ENCODE measurements at regions not wholly inside any gene's neighbourhood (a gene's known extent, or its start where the extent isn't known, plus 50 kb on each side); places are given as distances from the start of the nearest gene placed in this dataset.

DNA sequence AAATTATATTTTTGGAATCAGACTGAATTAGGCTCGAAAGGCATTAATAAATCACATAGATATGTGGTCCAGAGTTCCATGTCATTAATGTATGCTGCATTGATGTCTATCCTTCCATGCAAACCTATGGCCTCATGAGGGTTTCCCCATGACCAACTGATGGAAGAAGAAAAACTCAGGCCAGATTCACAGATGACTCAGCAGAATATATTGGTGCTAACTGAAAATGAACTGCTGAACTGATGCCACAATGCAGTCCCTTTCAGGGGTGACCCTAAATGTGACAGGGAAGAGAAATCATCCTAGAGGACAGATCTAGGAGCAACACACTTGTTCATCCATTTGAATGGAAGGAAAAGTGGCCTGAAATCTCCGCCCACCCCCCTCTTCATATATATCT lies 110.5 kb upstream of the KCND3 start:
- POLR2A ChIA-PET, result no interaction called here
- WGBS (ENCODE audit: insufficient coverage), result no CpG with 5 or more reads among the region's 2 CpGs

DNA sequence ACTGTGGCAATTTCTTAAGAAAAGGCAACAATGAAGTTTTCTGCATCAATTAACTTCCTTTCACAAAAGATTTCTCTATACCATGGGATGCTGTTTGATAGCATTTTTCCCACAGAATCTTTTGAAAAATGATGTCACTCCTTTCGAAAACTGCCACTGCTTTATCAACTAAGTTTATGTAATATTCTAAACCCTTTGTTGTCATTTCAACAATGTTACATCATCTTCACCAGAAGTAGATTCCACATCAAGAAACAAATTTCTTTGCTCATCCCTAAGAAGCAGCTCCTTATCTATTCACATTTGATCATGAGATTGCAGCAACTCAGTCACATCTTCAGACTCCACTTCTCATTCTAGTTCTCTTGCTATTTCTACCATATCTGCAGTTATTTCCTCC lies 116.1 kb upstream of the KCND3 start:
- Histone ChIP-seq H3K4me1 (ENCODE audit: control insufficient read depth in 2 of 2, insufficient read depth in 2 of 2, low read length in 2 of 2) (no peaks in the 10 kb centered on the region), H3K79me2 (ENCODE audit: control insufficient read depth, insufficient read depth, low read length) (no peaks in the 10 kb centered on the region), H3K4me3 (ENCODE audit: control extremely low read depth in 1 of 5, extremely low read depth in 1 of 5, insufficient read depth in 1 of 5, low read depth in 2 of 5, low read length in 4 of 5) (no peak overlapping the region), H3K4me2 (replicated peaks; ENCODE audit: low read depth, low read length, poor library complexity, severe bottlenecking) (no peak overlapping the region), H3K27ac (ENCODE audit: low read length in 2 of 2) (no peak overlapping the region), H3K27me3 (replicated peaks in 1 of 4; ENCODE audit: control extremely low read depth in 1 of 4, control insufficient read depth in 3 of 4, insufficient read depth in 4 of 4, low read length in 3 of 4) (peaks cover 0 to 5% (median 0%) of the 10 kb centered on the region in 4 experiments), H3K9ac (ENCODE audit: low read length) (no peak overlapping the region), H3K36me3 (replicated peaks in 1 of 2; ENCODE audit: control extremely low read depth in 1 of 2, control insufficient read depth in 1 of 2, extremely low read depth in 1 of 2, insufficient read depth in 2 of 2, low read length in 1 of 2) (no peaks in the 10 kb centered on the region), H3K9me3 (ENCODE audit: control extremely low read depth in 1 of 3, control insufficient read depth in 2 of 3, insufficient read depth in 1 of 3, low read length in 2 of 3) (no peaks in the 10 kb centered on the region), H2AFZ (ENCODE audit: insufficient read depth, low read depth, low read length, poor library complexity, severe bottlenecking) (no peak overlapping the region), H4K20me1 (ENCODE audit: control insufficient read depth, insufficient read depth, low read length, poor library complexity, severe bottlenecking) (no peaks in the 10 kb centered on the region)
- TF ChIP-seq, protein P1, sequence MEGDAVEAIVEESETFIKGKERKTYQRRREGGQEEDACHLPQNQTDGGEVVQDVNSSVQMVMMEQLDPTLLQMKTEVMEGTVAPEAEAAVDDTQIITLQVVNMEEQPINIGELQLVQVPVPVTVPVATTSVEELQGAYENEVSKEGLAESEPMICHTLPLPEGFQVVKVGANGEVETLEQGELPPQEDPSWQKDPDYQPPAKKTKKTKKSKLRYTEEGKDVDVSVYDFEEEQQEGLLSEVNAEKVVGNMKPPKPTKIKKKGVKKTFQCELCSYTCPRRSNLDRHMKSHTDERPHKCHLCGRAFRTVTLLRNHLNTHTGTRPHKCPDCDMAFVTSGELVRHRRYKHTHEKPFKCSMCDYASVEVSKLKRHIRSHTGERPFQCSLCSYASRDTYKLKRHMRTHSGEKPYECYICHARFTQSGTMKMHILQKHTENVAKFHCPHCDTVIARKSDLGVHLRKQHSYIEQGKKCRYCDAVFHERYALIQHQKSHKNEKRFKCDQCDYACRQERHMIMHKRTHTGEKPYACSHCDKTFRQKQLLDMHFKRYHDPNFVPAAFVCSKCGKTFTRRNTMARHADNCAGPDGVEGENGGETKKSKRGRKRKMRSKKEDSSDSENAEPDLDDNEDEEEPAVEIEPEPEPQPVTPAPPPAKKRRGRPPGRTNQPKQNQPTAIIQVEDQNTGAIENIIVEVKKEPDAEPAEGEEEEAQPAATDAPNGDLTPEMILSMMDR (IDR thresholded peaks at IDR 0.05), result no peak
- TF ChIP-seq EZH2 (IDR thresholded peaks at IDR 0.05; ENCODE audit: borderline replicate concordance, insufficient read depth, low read depth, low read length, poor library complexity, severe bottlenecking), result no peak
- POLR2A ChIA-PET, result no interaction called here
- no peak for ATAC-seq (ENCODE audit: low read depth)
- CTCF ChIA-PET, result no interaction called here
- intact Hi-C loops (cut with micrococcal nuclease), result no loop called here
- H3K27me3 Mint-ChIP-seq, result peaks cover 24% of the 10 kb centered on the region
- no CpG with 5 or more reads among the region's 1 CpG for WGBS (ENCODE audit: insufficient coverage)
- peaks cover 3% of the 10 kb centered on the region for H3K9me3 Mint-ChIP-seq (ENCODE audit: insufficient read depth)
- DNase-seq, result no peak
- H3K4me3 Mint-ChIP-seq, result no peak overlapping the region
- H3K27ac Mint-ChIP-seq, result no peak overlapping the region
- no peaks in the 10 kb centered on the region for H3K4me1 Mint-ChIP-seq

More for the DNA sequence above, 110.5 kb upstream of the KCND3 start:
- Histone ChIP-seq H3K27me3 (replicated peaks in 1 of 4; ENCODE audit: control extremely low read depth in 1 of 4, control insufficient read depth in 3 of 4, insufficient read depth in 4 of 4, low read length in 3 of 4) (peaks cover 0 to 2% (median 0%) of the 10 kb centered on the region in 4 experiments), H3K36me3 (replicated peaks in 1 of 2; ENCODE audit: control extremely low read depth in 1 of 2, control insufficient read depth in 1 of 2, extremely low read depth in 1 of 2, insufficient read depth in 2 of 2, low read length in 1 of 2) (no peaks in the 10 kb centered on the region), H3K4me3 (ENCODE audit: control extremely low read depth in 1 of 5, extremely low read depth in 1 of 5, insufficient read depth in 1 of 5, low read depth in 2 of 5, low read length in 4 of 5) (no peak overlapping the region), H2AFZ (ENCODE audit: insufficient read depth, low read depth, low read length, poor library complexity, severe bottlenecking) (no peak overlapping the region), H3K9me3 (ENCODE audit: control extremely low read depth in 1 of 3, control insufficient read depth in 2 of 3, insufficient read depth in 1 of 3, low read length in 2 of 3) (no peaks in the 10 kb centered on the region), H3K4me1 (ENCODE audit: control insufficient read depth in 2 of 2, insufficient read depth in 2 of 2, low read length in 2 of 2) (no peaks in the 10 kb centered on the region), H3K79me2 (ENCODE audit: control insufficient read depth, insufficient read depth, low read length) (no peaks in the 10 kb centered on the region), H3K9ac (ENCODE audit: low read length) (no peak overlapping the region), H3K27ac (ENCODE audit: low read length in 2 of 2) (no peak overlapping the region), H4K20me1 (ENCODE audit: control insufficient read depth, insufficient read depth, low read length, poor library complexity, severe bottlenecking) (no peaks in the 10 kb centered on the region), H3K4me2 (replicated peaks; ENCODE audit: low read depth, low read length, poor library complexity, severe bottlenecking) (no peak overlapping the region)
- H3K27ac Mint-ChIP-seq, result no peak overlapping the region
- no peak overlapping the region for H3K4me3 Mint-ChIP-seq
- DNase-seq (no peak), ATAC-seq (ENCODE audit: low read depth) (no peak)
- no peaks in the 10 kb centered on the region for H3K4me1 Mint-ChIP-seq
- intact Hi-C loops (cut with micrococcal nuclease), result no loop called here
- CTCF ChIA-PET, result no interaction called here
- no peaks in the 10 kb centered on the region for H3K9me3 Mint-ChIP-seq (ENCODE audit: insufficient read depth)
- TF ChIP-seq, protein P1 (IDR thresholded peaks at IDR 0.05), result no peak
- TF ChIP-seq EZH2 (IDR thresholded peaks at IDR 0.05; ENCODE audit: borderline replicate concordance, insufficient read depth, low read depth, low read length, poor library complexity, severe bottlenecking), result no peak
- peaks cover 14% of the 10 kb centered on the region for H3K27me3 Mint-ChIP-seq
